Heart right ventricle (tissue), 16 donors: ENCODE measurements at regions not wholly inside any gene's neighbourhood (a gene's known extent, or its start where the extent isn't known, plus 50 kb on each side); places are given as distances from the start of the nearest gene placed in this dataset.

ENCODE experiments used
- ATAC-seq, 8 donors: fragments of 200-7000 bp; cut with Tn5 transposase; one replicate each; pipeline ENCODE4 v1.9.1; 2020; ENCODE audit warnings: mild to moderate bottlenecking in 8 of 8, moderate library complexity in 8 of 8, moderate number of reproducible peaks in 1 of 8
- DNase-seq, 2 donors: peaks; one replicate each; pipeline ENCODE4 v3.0.0-alpha.2; 2020
- H3K27ac ChIP-seq, 10 donors: fragments of 200-600 bp; sonication (generic) in 2 of 10; one replicate each; pipeline versions ENCODE4 v1.5.0 to v1.8.0; 2020 to 2022; ENCODE audit warnings: mild to moderate bottlenecking in 3 of 10
- H3K27me3 ChIP-seq, 7 donors: fragments of 200-600 bp; one replicate each; pipeline ENCODE4 v1.8.0; 2021 to 2022; ENCODE audit warnings: mild to moderate bottlenecking in 2 of 7
- H3K36me3 ChIP-seq, 9 donors: fragments of 200-600 bp; sonication (generic) in 1 of 9; one replicate each; pipeline versions ENCODE4 v1.5.0 to v1.8.0; 2020 to 2022; ENCODE audit warnings: mild to moderate bottlenecking in 2 of 9
- H3K4me1 ChIP-seq, 9 donors: fragments of 200-600 bp; sonication (generic) in 1 of 9; one replicate each; pipeline versions ENCODE4 v1.5.0 to v1.8.0; 2020 to 2022; ENCODE audit warnings: mild to moderate bottlenecking in 4 of 9
- H3K4me3 ChIP-seq, 10 donors: fragments of 200-600 bp; sonication (generic) in 2 of 10; one replicate each; pipeline versions ENCODE4 v1.5.0 to v1.8.0; 2020 to 2022; ENCODE audit warnings: mild to moderate bottlenecking in 7 of 10, moderate library complexity in 2 of 10
- H3K9me3 ChIP-seq, 11 donors: fragments of 200-600 bp in 10 of 11; sonication (generic) in 2 of 11; one replicate each; pipeline versions ENCODE4 v1.5.0 to v1.8.0; 2013 to 2022; ENCODE audit warnings: mild to moderate bottlenecking in 2 of 11, control low read depth in 1 of 11, moderate library complexity in 1 of 11
- WGBS, 2 donors: extraction: QIAGEN DNeasy Blood & Tissue Kit; methylation state at CpG; one replicate each; pipeline ENCODE4 v1.1.7; 2013; ENCODE audit warnings: inconsistent platforms in 1 of 2; 5-methylcytosine and 5-hydroxymethylcytosine counted together
- intact Hi-C, 10 donors: fragments of 100-400 bp; cut with DNase I; formaldehyde crosslinking; loops; one replicate each; pipeline versions ENCODE4 v1.11.1 to v1.14.2; 2022
- TF ChIP-seq, protein P1 (sequence below), 9 donors: fragments of 200-600 bp; sonication (generic) in 2 of 9; IDR thresholded peaks; one replicate each; pipeline versions ENCODE4 v1.5.0 to v1.8.0; 2021 to 2022; ENCODE audit warnings: antibody characterized with exemption in 9 of 9, mild to moderate bottlenecking in 5 of 9, moderate library complexity in 1 of 9
- donor health status: Arrhythmogenic right ventricular cardiomyopathy.
- donor health status: ischemic (EF 13 %, LVEDD 7.1; RV severe dilation, severe dysfunction).
- donor health status: healthy with polysubstance abuse.
- donor health status: DM: no; HTN: yes; CAD: no.
- donor health status: DM: no; HTN: no; CAD: no.
- donor health status: ischemic (EF 25% LVEDD 6.9; RV normal size, moderate dysfunction).
- donor health status: ischemic (EF 25% LVEDD 5.7; RV mildly dilated, moderate dysfunction).
- donor health status: healthy.
- donor health status: DM: yes; HTN: yes; CAD: no.
- donor health status: Ischemic cardiomyopathy.
- donor health status: ischemic (EF 35%, LVEDD 5.7; RV mildly dilated, moderate dysfunction).
- donor health status: nonischemic (EF 11% LVEDD 7.7; RV severe dilation, severe dysfunction).
- donor health status: DM: yes; HTN: yes; CAD: no.
- donor health status: PGD.
- donor health status: ischemic (EF 29% LVEDD 5.4; RV normal size, mild dysfunction).
- donor health status: nonischemic (EF 23%, LVEDD 6.1; RV moderate dilation, normal function).

DNA sequence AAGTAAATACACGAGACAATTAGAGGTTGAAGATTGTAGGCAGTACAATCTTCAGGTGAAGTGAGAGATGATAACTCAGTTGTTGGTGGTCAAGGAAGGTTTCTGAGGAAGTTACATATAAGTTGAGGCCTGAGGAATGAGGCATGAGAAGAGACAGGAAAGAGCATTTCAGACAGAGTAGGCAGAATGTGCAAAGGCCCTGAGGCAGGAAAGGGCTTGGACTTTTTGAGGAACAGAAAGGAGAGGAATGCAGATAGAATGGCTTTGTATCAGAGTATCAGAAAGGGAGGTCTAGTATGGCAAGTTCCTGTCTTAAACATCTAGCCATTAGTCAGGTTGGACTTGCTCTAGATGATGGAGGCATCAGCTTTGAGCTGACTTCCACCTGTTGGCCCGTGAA, 122.5 kb downstream of the CAND1 start:
- Histone ChIP-seq H3K9me3 (no peaks in the 10 kb centered on the region), H3K36me3 (no peaks in the 10 kb centered on the region), H3K4me3 (no peak overlapping the region), H3K4me1 (peaks cover 0 to 13% (median 4%) of the 10 kb centered on the region in 9 donors), H3K27ac (no peak overlapping the region), H3K27me3 (no peaks in the 10 kb centered on the region)
- no peak for ATAC-seq
- DNase-seq: no peak
- TF ChIP-seq, protein P1, sequence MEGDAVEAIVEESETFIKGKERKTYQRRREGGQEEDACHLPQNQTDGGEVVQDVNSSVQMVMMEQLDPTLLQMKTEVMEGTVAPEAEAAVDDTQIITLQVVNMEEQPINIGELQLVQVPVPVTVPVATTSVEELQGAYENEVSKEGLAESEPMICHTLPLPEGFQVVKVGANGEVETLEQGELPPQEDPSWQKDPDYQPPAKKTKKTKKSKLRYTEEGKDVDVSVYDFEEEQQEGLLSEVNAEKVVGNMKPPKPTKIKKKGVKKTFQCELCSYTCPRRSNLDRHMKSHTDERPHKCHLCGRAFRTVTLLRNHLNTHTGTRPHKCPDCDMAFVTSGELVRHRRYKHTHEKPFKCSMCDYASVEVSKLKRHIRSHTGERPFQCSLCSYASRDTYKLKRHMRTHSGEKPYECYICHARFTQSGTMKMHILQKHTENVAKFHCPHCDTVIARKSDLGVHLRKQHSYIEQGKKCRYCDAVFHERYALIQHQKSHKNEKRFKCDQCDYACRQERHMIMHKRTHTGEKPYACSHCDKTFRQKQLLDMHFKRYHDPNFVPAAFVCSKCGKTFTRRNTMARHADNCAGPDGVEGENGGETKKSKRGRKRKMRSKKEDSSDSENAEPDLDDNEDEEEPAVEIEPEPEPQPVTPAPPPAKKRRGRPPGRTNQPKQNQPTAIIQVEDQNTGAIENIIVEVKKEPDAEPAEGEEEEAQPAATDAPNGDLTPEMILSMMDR (IDR thresholded peaks at IDR 0.05): no peak
- WGBS, 2 donors: 91 to 96% methylated on average over 2 of the region's 2 CpGs
- intact Hi-C loops: no loop called here

DNA sequence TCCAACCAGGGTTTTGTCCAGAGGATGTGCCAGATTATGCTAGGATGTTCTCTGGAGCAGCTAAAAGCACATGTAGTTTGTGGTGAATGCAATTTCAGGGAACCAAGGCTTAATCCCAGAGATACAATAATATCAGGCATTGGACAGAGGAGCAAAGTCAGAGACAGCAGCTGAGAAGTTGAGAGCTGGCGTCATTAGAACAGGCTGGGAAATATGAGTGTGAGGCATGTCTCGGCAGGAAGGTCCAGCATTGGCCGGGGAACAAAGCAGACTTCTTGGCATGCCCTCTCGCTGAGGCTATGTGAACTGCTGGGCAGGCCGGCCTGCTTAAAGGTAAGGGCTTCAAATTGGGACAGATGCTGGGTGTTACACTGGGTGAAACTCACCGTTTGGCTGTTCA, 125.4 kb downstream of the CAND1 start:
- H3K4me1 ChIP-seq: peaks cover 0 to 13% (median 4%) of the 10 kb centered on the region in 9 donors
- TF ChIP-seq, protein P1 (IDR thresholded peaks at IDR 0.05): peak in 6 of 9 donors; percentile 25 to 46 (median 30)
- H3K4me3 ChIP-seq: no peak overlapping the region
- H3K9me3 ChIP-seq: no peaks in the 10 kb centered on the region
- peak; percentile 76 to 97 (median 87) for ATAC-seq
- WGBS, 2 donors: 30 to 43% methylated on average over 6 of the region's 6 CpGs
- H3K36me3 ChIP-seq: no peaks in the 10 kb centered on the region
- DNase-seq: peak; percentile 41 to 63
- peak overlapping the region in 5 of 10 donors; percentile 40 to 58 (median 48) for H3K27ac ChIP-seq
- H3K27me3 ChIP-seq: no peaks in the 10 kb centered on the region
- intact Hi-C loops: no loop called here

DNA sequence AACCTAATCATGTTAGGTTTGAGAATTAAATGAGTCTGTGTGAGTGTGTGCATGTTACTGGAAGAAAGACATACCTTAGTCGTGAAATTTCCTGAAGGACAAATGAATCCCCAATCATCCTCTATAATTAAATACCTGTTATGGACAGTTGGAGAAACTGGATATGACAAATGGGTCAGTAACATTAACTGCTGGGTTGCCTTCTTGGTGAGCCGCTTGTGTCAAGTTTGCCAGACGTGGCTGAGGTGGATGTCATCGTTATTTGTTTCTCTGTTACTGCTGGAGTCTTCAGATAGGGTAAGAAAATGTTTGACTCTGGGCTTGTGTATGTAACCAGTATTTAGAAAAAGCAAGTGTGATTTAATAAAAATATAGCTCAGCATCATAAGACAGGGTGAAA, 131.6 kb downstream of the CAND1 start:
- Histone ChIP-seq H3K27me3 (no peaks in the 10 kb centered on the region), H3K9me3 (peaks cover 0 to 14% (median 0%) of the 10 kb centered on the region in 11 donors), H3K27ac (no peak overlapping the region), H3K4me3 (no peak overlapping the region), H3K36me3 (no peaks in the 10 kb centered on the region), H3K4me1 (no peaks in the 10 kb centered on the region)
- no peak for DNase-seq
- TF ChIP-seq, protein P1 (IDR thresholded peaks at IDR 0.05): no peak
- WGBS, 2 donors: 91 to 92% methylated on average over 4 of the region's 4 CpGs
- intact Hi-C loops: no loop called here
- no peak for ATAC-seq

DNA sequence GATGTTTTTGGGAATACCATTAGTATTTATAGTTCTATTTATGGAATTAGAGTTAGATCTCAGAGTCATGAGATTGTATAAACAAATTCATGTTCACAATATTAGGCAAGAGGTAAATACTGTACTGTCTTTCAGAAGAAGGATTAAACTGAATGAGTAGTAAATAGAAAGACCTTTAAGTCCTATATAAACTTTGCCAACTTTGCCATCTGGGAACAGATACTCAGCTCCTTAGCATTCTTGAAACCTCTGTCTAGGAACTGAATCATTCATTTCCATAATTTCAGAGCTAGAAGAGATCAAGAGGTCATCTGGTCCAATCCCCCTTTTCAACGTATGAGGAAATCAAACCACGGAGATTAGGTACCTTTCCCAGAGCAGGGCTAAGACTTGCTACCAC, 141.1 kb downstream of the CAND1 start:
- WGBS, 2 donors: 31 to 48% methylated on average over 2 of the region's 2 CpGs
- ATAC-seq: no peak

More for the DNA sequence above, 141.1 kb downstream of the CAND1 start:
- Histone ChIP-seq H3K9me3 (peaks cover 0 to 24% (median 0%) of the 10 kb centered on the region in 11 donors), H3K27ac (no peak overlapping the region), H3K4me3 (no peak overlapping the region), H3K27me3 (no peaks in the 10 kb centered on the region), H3K36me3 (no peaks in the 10 kb centered on the region), H3K4me1 (peaks cover 0 to 28% (median 10%) of the 10 kb centered on the region in 9 donors)
- DNase-seq: no peak
- TF ChIP-seq, protein P1 (IDR thresholded peaks at IDR 0.05): no peak
- intact Hi-C loops: loop anchor here in 6 of 10 donors (5.0 to 10.0 kb wide), 3 partner anchors 48 to 55 kb away; no protein-coding TSS in a partner anchor
